DMS114 treated with DMSO at 0.1 percent for 48 hours (cell line): ENCODE measurements at regions not wholly inside any gene's neighbourhood (a gene's known extent, or its start where the extent isn't known, plus 50 kb on each side); places are given as distances from the start of the nearest gene placed in this dataset.

Experiments
- DNase-seq: peaks from one replicate; lab custom pipeline; 2025; ENCODE audit not compliant: unreplicated experiment; lab: John Stamatoyannopoulos, UW

DNA sequence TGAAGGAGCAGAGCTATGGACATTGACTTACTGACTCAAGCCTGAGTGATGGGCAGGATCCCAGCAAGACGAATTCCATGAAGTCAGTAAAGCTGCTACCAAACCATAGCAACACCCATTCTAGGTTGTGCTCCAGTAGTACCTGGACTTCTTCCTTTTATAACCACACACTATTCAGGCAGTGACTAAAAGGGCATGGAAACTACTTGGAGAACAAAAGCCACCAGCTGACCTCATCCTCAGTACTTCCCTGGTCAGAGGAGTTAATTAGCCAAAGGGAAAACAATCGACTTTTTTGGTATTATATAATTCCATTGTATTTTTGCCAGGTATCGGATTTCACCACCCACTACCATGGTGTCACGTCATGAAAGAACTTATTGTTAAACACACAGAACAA, 237.1 kb downstream of the TTC32 start:
- DNase-seq: no peak

DNA sequence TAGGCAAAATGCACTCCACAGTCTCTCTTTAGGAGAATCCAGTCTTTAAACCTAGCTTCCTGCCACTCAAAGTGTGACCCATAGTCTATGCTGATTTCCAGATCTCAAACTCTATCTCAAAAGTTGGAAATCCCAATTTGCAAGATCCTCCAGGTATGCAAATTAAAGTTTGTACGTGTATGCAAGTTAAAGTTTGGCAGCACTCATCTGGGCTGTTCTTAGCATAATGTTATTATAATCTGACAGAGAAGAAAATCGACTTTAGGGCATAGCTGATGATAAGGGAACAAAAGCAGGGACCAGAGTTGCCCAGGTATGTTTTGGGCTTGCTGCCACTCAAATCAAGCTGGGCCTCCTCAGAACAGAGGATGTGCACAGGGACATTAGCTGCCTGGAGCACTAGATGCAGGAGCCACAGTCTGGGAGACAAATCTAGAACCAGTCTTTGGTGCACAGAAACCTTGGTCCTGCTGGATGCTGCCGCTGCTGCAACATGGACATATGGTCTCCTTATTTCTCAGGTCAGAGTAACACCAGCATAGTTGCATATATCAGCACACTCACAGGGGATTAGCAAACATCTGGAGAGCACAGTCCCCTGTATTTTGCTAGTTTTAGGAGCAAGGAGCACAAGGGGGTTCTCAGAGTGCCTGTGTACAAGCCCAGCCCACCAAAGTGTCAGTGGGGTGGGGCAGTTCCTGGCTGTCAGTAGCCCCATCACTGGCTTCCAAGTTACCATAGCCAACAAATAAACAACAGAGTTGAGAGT, 242.6 kb downstream of the TTC32 start:
- DNase-seq: no peak

DNA sequence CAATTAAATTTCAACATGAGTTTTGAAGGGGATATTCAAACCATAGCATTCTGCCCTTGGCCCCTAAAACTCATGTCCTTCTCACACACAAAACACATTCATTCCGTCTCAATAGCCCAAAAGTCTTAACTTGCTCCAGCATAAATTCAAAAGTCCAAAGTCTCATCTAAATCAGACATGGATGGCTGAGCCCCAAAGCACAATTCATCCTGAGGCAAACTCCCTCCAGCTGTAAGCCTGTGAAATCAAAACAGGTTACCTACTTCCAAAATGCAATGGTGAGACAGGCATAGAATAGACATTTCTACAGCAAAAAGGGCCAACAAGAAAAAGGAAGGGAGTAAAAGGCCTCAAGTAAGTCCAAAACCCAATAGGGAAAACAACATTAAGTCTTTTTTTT, 245.8 kb downstream of the TTC32 start:
- DNase-seq: no peak

DNA sequence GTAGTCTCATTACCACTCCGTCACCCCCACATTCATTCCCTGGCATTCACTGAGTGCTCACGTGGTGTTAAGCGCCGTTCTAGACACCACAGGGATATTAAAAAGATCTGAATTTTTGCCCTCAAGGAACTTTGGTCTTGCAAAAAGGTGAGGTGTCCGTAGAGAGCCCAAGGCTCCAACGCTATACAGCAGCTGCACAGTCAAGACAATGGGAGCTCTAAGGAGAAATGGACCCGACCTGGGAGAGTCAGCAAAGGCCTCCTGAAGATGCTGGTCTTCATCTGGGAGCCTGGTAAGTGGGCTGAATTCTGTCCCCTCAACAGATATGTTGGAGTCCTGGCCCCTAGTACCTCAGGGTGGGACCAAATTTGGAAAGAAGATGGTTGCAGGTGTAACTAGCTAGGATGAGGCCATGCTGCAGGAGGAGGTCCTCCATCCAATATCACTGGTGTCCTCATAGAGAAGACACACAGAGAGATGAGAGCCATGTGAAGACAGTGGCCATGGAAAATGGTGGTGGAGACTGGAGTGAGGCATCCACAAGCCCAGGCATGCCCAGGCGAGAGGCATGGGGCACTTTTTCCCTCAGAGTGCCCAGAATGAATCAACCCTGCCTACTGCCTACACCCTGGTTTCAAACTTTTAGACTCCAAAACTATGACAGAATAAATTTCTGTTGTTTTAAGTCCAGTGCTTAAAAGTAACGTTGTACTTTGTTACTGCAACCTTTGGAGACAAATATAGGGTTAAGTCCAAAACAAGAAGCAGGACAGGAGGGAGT, 247.3 kb downstream of the TTC32 start:
- DNase-seq: no peak

DNA sequence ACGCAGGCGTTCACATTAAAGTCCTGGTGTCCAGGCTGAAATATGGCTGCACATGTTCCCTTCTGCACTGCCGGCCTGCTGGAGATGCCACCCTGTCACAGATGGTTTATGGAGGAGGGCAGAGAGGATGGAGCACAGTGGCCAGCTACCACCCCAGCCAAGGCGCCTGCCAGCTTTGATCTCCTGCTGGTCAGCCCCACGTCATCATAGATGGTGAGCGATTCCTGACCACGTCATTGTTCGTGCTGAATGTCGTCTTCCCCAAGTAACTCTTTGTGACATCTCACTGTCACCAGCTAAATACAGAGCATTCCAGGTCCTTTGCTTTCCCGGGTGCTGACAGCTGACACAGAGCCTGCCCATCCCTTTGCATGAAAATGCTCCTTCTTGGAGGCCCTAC, 248.3 kb downstream of the TTC32 start:
- no peak for DNase-seq

DNA sequence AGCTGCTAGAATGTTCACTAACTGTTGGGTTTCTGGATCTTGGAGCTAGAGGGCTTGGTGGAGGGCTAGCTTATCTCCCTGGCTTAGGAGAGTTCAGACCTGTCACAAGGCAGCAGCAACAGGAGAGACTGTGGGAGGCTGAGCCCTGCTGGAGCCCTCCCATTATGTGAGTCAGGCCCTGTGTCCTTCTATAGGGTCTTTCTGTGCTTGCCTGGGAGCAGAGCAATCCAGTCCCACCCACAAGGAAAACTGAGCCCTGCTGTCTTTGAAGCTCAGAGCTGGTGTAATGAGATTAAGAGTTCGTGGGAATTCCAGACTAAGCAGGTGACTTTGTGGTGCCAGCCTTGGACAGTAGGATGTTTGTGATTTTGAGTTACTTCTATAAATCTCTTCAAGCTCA, 249.0 kb downstream of the TTC32 start:
- DNase-seq: no peak

DNA sequence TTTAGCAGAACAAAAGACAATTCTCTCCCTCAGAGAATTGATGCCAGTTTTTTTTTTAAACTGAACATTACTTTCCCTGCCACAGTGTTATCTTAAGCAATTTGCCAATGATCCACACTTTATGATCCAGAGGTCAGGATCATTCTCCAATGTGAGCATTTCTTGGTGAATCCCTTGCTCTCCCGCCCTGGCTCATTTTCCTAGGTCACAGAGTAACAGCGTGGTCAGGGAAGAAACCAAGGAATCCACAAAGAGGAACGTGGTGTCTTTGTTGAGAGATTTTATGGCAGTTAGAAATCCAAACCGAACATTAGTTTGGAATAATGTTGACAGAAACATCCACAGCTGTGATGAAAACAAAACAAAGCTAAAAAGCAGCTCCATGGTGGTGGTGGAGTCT, 250.3 kb downstream of the TTC32 start:
- DNase-seq: no peak

DNA sequence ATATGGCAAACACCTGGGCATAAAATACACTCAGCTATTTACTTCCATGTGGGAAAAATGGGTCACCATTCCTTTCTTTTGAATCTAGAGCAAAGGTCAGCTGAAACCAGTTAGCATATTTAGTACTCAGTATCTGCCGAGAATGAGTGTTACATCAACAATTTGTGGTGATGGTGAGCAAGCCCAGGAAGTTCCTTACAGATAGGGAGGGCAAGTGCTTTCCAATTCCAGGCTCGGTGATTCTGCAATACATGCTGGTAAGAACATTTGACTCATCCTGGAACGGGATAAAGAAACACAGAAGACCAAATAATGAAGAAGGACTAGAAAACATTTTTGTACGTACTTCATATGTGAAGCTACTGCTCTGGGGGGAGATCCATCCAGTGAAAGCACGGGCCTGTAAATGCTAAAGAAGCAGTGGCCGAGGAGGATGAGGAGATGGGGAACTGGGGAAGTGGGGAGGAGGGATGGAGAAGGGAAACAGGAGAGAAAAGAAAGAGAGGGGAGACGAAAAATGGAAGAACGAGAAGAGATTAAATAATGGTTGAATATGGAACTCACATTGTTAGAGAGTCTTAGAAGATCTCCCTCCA, 251.9 kb downstream of the TTC32 start:
- no peak for DNase-seq

DNA sequence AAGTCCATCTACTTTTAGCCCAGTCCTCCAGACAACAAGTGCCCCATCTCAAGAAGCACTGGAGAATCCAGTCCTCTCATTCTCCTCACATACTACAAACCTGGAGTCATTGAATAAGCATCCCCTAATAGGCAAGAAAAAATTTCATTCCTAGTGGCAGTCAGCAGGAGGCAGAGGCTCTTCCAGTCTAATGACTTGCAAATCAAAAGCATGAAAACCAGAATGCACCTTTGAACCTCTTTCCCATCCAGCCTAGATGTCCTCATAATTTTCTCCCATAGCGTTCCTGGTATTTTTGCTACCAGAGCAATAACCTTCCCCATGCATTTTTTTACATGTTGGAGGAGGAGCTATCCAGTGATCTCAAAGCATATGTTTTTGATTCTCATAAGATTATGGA, 252.6 kb downstream of the TTC32 start:
- no peak for DNase-seq

DNA sequence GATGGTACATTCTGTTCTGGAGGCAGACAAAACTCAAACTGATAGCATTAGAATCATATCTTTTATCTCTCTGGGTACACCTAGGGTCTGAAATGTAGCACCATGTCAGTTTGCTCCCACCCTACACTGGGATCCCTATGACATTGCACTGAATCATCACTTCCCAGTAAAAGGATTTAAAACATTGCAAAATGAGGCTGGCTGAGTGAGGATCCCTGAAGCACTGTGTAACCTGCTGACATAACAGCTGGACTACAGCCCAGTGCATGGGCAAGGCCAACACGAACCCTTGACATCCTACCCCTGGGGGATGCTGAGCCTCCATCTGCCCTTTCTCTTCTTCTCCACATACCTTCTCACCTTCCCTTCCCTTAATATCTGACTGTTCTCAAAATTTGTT, 253.2 kb downstream of the TTC32 start:
- DNase-seq: no peak

DNA sequence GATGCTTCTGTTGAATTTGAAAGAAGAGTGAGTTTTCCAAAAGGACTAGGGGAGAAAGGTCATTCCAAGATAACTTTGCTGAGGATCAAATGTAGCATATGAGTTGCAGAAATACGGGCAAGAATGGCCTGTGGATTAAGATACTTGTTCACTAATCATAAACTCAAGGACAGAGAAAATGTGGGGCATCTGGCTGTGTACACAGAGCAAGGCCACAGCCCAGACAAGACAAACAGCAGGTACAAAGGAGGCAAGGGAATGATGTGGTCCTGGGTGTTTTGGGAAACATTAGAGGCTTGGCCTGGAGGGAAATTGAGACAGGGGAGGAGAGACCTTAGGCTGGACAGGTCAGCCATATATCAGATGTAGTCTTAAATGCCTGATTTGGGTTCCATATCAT, 254.8 kb downstream of the TTC32 start:
- DNase-seq: no peak

DNA sequence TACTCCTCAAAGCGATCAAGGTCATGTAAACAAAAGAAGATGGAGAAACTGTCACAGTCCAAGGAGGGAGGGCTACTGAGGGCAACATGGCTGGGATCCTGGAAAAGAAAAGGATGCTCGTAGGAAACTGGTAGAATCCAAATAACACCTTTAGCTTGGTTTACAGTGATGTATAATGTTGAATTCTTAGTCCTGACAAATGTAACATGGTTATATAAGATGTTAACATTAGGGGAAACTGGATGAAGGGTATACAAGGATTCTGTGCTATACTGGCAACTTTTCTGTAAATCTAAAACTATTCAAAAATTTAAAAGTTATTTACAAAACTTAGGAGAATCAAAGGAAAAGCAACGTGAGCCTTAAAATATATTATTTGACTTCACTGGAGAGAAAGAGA, 257.0 kb downstream of the TTC32 start:
- no peak for DNase-seq

DNA sequence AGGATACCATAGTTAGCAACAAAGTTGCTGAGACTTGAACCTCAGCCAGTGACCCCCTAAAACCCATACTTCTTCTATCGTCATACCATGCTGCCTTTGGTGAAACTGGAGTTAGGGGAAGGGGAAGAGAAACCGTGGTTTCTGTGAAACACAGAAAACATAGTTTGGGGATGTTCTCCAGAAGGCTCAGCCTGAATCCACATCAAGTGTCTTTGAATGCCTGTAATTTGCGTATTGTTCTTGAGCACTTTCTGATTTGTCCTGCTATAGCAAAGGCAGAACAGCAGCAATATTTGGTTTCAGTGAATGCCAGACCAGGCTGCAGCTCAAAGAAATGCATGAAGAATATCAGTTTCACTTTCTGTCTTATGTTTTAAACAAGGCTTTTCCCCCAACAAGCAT, 258.7 kb downstream of the TTC32 start:
- no peak for DNase-seq

DNA sequence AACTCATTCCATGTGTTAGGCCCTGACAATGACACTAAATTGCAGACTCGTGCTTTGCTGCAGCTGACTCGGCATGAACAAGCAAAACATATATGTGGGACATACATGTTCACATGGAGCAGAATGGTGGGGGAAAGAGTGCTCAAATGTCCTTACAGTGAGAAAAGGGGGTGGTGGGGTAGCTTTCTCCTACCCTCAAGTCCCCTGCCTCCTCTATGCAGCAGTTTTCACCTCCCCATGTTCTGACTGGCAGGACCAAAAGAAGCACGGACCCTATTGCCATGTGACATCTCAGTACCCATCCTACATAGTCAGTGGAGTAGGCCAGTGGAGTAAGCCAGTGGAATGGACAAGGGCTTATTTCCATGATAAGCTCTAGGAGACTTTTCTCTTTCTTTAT, 259.3 kb downstream of the TTC32 start:
- no peak for DNase-seq

DNA sequence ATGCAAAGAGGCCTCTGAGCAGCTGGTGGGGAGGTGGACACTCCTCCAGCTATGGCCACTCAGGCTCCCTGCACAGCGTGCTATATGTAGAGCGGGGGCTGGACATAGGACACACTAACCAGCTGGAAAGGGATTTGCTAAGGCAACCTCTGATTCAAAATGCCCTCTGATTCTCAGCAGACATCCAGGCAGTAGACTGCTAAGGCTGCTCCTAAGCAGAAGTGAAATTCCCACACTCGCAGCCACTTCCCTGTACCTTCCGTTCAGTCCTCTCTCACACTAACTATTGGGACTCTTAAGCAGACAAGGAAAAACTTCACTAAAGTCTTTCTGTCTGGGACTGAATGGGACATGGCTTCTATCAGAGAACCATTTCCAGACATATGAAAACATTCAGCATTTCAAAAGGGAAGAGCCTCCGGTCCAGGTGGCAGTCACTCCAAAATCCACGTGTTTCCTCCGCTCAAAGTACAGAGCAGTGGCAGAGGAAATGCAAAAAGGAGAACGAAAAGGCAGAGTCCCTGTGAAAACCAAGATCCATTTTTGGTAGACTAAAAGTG, 265.8 kb downstream of the TTC32 start:
- DNase-seq: no peak

DNA sequence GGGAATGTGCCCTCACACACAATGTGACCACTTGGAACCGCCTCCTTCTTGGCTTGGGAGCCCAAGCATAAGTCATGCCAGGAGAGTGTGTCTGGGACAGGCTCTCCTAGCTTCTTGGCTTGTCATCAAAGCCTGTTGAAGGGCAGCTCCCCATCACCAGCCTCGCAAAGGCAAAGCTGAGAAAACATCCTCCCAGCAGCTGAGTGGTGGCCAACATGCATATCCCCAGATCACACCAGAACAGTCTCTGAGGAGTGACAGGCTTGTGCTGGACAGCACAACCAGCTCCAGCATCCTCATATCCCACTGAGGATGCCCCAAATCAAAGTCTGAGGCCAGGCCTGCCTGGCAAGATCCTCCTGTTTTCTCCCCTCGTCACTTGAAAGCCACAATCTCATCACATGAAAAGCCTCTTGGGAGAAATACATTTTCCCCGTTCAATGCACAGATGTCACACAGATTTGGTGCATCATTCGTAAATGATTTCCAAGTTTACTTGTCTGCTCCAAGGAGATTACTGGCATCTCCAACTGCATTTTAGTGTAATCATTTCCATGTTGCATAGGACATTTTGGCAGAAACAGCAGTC, 269.3 kb downstream of the TTC32 start:
- no peak for DNase-seq

DNA sequence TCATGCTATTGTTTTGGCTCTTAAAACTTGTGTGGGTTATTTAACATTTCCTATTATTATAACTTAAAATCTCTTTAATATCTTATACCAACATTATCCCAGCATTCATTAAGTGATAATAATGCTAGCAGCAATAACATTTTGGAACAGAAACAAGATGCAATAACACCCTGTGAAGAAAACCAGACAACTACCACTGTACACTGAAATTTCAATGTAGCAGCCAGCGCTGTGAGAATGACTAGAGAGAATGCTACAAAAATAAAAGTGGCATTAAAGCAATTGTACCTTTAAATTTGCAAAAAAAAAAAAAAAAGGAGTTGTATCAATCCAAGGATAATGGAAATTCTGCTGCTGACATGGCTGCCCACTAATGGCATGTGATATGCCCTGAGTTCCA, 269.9 kb downstream of the TTC32 start:
- DNase-seq: no peak

DNA sequence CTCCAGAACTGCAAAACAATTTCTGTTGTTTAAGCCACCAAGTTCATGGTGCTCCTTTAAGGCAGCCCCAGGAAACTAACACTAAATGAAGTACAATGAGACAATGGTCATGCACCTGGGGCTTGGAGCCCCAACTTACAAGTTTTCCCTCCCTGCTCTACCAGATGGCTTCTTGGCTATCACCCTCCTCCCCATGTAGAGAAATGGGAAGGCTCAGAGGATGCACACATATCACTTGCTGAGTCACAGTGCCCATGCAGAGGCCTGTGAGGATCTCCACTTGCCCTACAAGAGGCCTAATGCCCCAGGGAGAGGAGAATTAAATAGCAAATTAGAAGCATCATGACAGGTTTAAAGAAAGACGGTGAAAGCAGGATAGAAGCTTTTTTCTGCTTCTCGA, 270.9 kb downstream of the TTC32 start:
- DNase-seq: no peak

DNA sequence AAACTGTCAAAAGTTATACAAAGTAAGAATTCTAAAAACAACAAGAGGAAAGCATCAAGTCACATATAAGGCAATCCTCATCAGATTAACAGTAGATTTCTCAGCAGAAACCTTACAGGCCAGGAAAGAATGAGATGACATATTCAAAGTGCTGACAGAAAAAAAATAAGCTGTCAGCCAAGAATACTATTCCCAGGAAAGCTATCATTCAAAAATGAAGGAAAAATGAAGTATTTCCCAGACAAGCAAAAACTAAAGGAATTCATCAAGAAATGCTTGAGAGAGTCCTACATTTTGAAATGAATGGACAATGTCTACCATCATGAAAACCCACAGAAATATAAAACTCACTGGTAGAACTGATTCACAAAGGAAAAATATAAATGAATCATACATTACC, 268.9 kb upstream of the OSR1 start:
- DNase-seq: no peak

DNA sequence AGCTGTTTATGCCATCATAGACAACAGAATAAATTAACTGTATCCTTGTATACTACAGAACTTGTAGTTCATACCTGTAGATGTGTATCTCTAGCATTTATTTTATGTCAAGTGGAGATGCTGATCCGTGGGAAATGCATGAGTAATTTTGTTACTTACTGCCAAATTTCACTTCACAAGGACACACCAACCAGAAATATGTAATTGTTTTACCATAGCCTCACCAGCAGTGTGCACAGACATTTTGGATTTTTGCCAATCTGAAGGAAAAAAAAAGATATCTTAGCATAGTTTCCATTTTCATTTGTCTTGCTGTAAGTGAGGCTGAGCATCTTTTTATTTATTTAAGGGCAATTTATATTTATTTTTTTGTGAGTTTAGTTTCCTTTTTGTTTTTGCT, 265.1 kb upstream of the OSR1 start:
- no peak for DNase-seq

DNA sequence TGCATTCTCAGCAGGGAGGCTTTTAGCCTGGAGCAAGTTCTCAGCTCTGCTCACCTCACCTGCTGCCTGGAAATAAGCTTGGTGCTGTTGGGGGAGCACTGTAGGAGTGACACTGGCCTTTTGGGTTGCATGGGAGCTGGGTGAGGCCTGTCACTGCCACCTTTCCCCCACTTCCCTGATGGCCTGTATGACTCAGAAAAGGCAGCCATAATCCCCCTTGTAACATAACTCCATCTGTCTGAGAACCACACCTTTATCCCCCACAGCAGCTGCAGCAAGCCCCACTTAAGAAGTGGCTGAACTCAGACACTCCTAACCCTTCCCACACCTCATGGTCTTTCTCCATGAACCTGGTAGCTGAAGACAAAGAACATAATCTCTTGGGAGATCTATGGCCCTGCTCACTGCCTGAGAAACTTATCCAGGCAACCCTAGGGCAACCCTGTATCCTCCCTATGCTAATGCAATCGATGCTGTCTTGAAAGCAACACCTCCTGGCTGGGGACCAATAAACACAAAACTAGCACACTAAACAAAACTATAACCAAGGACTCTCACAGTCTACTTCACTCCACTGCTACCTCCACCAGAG, 258.9 kb upstream of the OSR1 start:
- no peak for DNase-seq
